Right lobe of liver (tissue), 6 donors: ENCODE measurements at regions not wholly inside any gene's neighbourhood (a gene's known extent, or its start where the extent isn't known, plus 50 kb on each side); places are given as distances from the start of the nearest gene placed in this dataset.

Experiments used
- ATAC-seq, 4 donors: fragments of 200-7000 bp; cut with Tn5 transposase; one replicate each; pipeline ENCODE4 v1.9.1; 2020; ENCODE audit warnings: mild to moderate bottlenecking in 4 of 4, moderate library complexity in 4 of 4
- DNase-seq, 3 donors: peaks; one replicate each; pipeline ENCODE4 v3.0.0-alpha.2; 2020
- H3K27ac ChIP-seq, 3 donors: fragments of 200-600 bp; one replicate each; pipeline ENCODE4 v1.8.0; 2022
- H3K27me3 ChIP-seq, 2 donors: fragments of 200-600 bp; one replicate each; pipeline ENCODE4 v1.8.0; 2022
- H3K36me3 ChIP-seq, 4 donors: fragments of 200-600 bp; sonication (generic) in 1 of 4; one replicate each; pipeline versions ENCODE4 v1.5.1 to v1.8.0; 2017 to 2022; ENCODE audit warnings: control low read depth in 1 of 4
- H3K4me1 ChIP-seq, 4 donors: fragments of 200-600 bp; sonication (generic) in 1 of 4; one replicate each; pipeline versions ENCODE4 v1.5.1 to v1.8.0; 2017 to 2022; ENCODE audit warnings: control low read depth in 1 of 4
- H3K4me3 ChIP-seq, 3 donors: fragments of 200-600 bp; one replicate each; pipeline ENCODE4 v1.8.0; 2022
- H3K9me3 ChIP-seq, 4 donors: fragments of 200-600 bp; sonication (generic) in 1 of 4; one replicate each; pipeline versions ENCODE4 v1.5.1 to v1.8.0; 2017 to 2022; ENCODE audit warnings: control low read depth in 1 of 4
- POLR2A ChIP-seq: fragments of 450-650 bp; IDR thresholded peaks from one replicate; pipeline ENCODE4 v1.6.1; 2017; ENCODE audit warnings: antibody characterized with exemption, mild to moderate bottlenecking
- WGBS: methylation state at CpG from one replicate; pipeline ENCODE4 v1.1.6; 2018; ENCODE audit warnings: low coverage, low lambda C conversion rate; ENCODE audit not compliant: insufficient coverage; ENCODE audit errors: missing lambda C conversion rate; 5-methylcytosine and 5-hydroxymethylcytosine counted together
- intact Hi-C, 2 donors: fragments of 100-400 bp; cut with DNase I; formaldehyde crosslinking; loops; one replicate each; pipeline versions ENCODE4 v1.11.2 to v1.14.1; 2022
- TF ChIP-seq, protein P1 (sequence below), 4 donors: fragments of 200-600 bp in 3 of 4; fragments of 450-650 bp in 1 of 4; IDR thresholded peaks; one replicate each; pipeline versions ENCODE4 v1.5.1 to v1.8.0; 2016 to 2022; ENCODE audit warnings: antibody characterized with exemption in 4 of 4, mild to moderate bottlenecking in 2 of 4
- donor health status: DM: no; HTN: yes; CAD: no.
- donor health status: DM: no; HTN: no; CAD: no.
- donor health status: DM: no; HTN: no; CAD: no.
- donor health status: DM: no; HTN: yes; CAD: no.
- donor health status: DM: no; HTN: yes; CAD: no.

DNA sequence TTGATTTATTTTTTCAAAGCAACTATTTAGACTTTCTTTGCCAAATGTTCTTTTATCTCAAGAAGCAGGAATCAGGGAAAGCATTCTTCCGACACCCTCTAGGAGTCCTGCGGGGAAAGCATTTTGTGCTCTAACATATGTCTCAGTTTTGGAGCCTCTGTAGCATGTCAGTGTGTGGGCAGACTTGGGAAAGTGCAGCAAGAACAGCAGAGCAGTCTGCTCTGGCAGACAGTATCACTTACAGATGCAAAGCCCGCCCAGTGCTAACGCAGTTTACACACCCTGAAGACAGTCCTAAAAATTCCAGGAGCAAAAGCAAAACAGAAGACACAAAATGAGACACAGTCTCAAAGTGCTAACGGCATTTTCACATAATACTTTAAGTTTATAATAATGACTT lies 393.5 kb downstream of the KLF12 start:
- H3K36me3 ChIP-seq = no peaks in the 10 kb centered on the region
- intact Hi-C loops = no loop called here
- no peak for TF ChIP-seq POLR2A
- TF ChIP-seq, protein P1, sequence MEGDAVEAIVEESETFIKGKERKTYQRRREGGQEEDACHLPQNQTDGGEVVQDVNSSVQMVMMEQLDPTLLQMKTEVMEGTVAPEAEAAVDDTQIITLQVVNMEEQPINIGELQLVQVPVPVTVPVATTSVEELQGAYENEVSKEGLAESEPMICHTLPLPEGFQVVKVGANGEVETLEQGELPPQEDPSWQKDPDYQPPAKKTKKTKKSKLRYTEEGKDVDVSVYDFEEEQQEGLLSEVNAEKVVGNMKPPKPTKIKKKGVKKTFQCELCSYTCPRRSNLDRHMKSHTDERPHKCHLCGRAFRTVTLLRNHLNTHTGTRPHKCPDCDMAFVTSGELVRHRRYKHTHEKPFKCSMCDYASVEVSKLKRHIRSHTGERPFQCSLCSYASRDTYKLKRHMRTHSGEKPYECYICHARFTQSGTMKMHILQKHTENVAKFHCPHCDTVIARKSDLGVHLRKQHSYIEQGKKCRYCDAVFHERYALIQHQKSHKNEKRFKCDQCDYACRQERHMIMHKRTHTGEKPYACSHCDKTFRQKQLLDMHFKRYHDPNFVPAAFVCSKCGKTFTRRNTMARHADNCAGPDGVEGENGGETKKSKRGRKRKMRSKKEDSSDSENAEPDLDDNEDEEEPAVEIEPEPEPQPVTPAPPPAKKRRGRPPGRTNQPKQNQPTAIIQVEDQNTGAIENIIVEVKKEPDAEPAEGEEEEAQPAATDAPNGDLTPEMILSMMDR (IDR thresholded peaks at IDR 0.05) = no peak
- H3K4me1 ChIP-seq = no peaks in the 10 kb centered on the region
- H3K9me3 ChIP-seq = no peaks in the 10 kb centered on the region
- ATAC-seq (no peak), DNase-seq (no peak)
- no peak overlapping the region for H3K27ac ChIP-seq
- WGBS = 78% methylated on average over 5 of the region's 5 CpGs
- no peak overlapping the region for H3K4me3 ChIP-seq
- no peaks in the 10 kb centered on the region for H3K27me3 ChIP-seq

DNA sequence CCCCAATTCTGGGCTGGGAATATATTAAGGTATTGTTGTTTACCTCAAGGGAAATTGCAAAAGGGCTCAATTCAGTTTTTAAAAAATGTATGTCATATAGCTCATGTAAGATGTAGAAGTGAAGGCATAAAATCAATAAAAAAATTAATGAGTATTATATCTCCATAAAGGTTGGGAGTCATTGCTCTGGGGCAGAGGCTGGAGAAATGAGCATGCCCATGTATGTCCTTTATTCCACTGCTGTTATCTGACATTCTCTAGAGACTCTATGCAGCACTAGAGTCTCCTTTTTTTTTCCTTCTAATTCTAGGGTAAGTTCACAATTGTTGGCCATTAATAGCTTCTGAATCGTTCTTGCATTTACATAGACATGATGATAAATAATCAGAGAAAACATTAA lies 394.8 kb downstream of the KLF12 start:
- WGBS = 71% methylated on average over 1 of the region's 1 CpG
- Histone ChIP-seq H3K4me3 (no peak overlapping the region), H3K36me3 (no peaks in the 10 kb centered on the region), H3K27ac (no peak overlapping the region), H3K4me1 (no peaks in the 10 kb centered on the region), H3K27me3 (no peaks in the 10 kb centered on the region), H3K9me3 (no peaks in the 10 kb centered on the region)
- DNase-seq (no peak), ATAC-seq (no peak)
- no peak for TF ChIP-seq POLR2A
- TF ChIP-seq, protein P1 (IDR thresholded peaks at IDR 0.05) = no peak
- intact Hi-C loops = no loop called here

GRCh38 chr13:73738626-73739025 lies 395.6 kb downstream of the KLF12 start:
- Histone ChIP-seq H3K4me1 (no peaks in the 10 kb centered on the region), H3K4me3 (no peak overlapping the region), H3K27me3 (no peaks in the 10 kb centered on the region), H3K9me3 (no peaks in the 10 kb centered on the region), H3K36me3 (no peaks in the 10 kb centered on the region), H3K27ac (no peak overlapping the region)
- no peak for DNase-seq
- TF ChIP-seq, protein P1 (IDR thresholded peaks at IDR 0.05) = no peak
- no peak for TF ChIP-seq POLR2A
- WGBS = 76% methylated on average over 4 of the region's 5 CpGs
- no peak for ATAC-seq
- intact Hi-C loops = no loop called here

DNA sequence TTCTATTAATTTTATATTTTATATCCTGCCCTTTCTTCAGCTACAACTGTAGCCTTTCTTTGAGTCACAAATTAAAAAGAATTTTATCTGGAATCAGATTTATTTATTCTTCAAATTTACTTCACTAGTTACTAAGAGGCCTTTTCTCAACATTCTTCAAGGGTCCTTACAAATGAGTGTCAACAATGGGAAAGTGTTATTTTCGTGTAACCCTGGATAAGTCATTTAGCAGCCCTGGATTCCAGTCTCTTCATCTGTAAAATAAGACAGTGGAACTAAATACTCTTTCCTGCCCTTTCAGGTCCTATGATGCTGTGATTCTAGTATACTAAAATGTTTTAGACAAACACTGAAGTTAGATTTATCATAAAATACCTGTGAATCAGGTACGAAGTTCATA lies 397.0 kb downstream of the KLF12 start:
- H3K36me3 ChIP-seq = no peaks in the 10 kb centered on the region
- H3K27me3 ChIP-seq = no peaks in the 10 kb centered on the region
- H3K27ac ChIP-seq = no peak overlapping the region
- H3K9me3 ChIP-seq = no peaks in the 10 kb centered on the region
- no peak overlapping the region for H3K4me3 ChIP-seq
- intact Hi-C loops = no loop called here
- no peak for ATAC-seq
- H3K4me1 ChIP-seq = no peaks in the 10 kb centered on the region
- TF ChIP-seq POLR2A = no peak
- 91% methylated on average over 2 of the region's 2 CpGs for WGBS
- no peak for DNase-seq

DNA sequence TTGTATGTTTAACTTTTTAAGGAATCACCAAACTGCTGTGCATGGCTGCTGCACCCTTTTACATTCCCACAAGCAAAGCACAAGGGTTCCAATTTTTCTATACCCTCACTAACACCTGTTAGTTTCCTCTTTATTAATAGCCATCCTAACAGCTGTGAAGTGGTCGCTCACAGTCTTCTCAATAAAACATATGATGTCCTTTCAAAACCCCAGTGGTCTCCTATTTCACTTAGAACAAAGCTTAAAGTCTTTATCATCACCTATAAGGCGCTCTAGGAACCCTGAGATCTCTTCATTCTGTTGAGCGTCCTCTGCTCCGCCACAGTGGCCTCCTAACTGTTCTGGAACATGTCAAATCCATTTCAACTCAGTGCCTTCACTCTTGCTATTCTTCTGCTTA lies 400.5 kb downstream of the KLF12 start:
- H3K27ac ChIP-seq = no peak overlapping the region
- intact Hi-C loops = no loop called here
- H3K9me3 ChIP-seq = no peaks in the 10 kb centered on the region
- no peak overlapping the region for H3K4me3 ChIP-seq
- H3K27me3 ChIP-seq = no peaks in the 10 kb centered on the region
- no peaks in the 10 kb centered on the region for H3K36me3 ChIP-seq
- H3K4me1 ChIP-seq = peaks cover 0 to 6% (median 0%) of the 10 kb centered on the region in 4 donors
- ATAC-seq (no peak), DNase-seq (no peak)
- TF ChIP-seq, protein P1 (IDR thresholded peaks at IDR 0.05) = no peak
- TF ChIP-seq POLR2A = no peak
- WGBS = 96% methylated on average over 4 of the region's 4 CpGs
